H9 (cell line): ENCODE measurements at regions not wholly inside any gene's neighbourhood (a gene's known extent, or its start where the extent isn't known, plus 50 kb on each side); places are given as distances from the start of the nearest gene placed in this dataset.

ENCODE experiments used
- DNase-seq: peaks from one replicate; pipeline ENCODE4 v3.0.0-alpha.2; 2017
- H2AFZ ChIP-seq: one replicate; pipeline ENCODE4 v1.6.1; 2013; ENCODE audit warnings: mild to moderate bottlenecking, low read length, control low read depth, moderate library complexity
- H2AK5ac ChIP-seq: 2 replicates; pipeline ENCODE4 v1.6.1; 2013; ENCODE audit warnings: low read length, control low read depth, mixed read lengths; ENCODE audit not compliant: insufficient read length
- H2BK120ac ChIP-seq: one replicate; pipeline ENCODE4 v1.6.1; 2013; ENCODE audit warnings: low read depth, mild to moderate bottlenecking, low read length, control low read depth, inconsistent platforms; ENCODE audit not compliant: poor library complexity, severe bottlenecking
- H2BK12ac ChIP-seq: 2 replicates; pipeline ENCODE4 v1.6.1; 2013; ENCODE audit warnings: low read length, control low read depth, mixed read lengths, low read depth; ENCODE audit not compliant: insufficient read length
- H2BK15ac ChIP-seq: 2 replicates; pipeline ENCODE4 v1.6.1; 2013; ENCODE audit warnings: low read depth, low read length, control low read depth
- H2BK20ac ChIP-seq: one replicate; pipeline ENCODE4 v1.6.1; 2013; ENCODE audit warnings: low read depth, mild to moderate bottlenecking, low read length, control low read depth, inconsistent platforms; ENCODE audit not compliant: poor library complexity, severe bottlenecking
- H2BK5ac ChIP-seq: 2 replicates; pipeline ENCODE4 v1.6.1; 2013; ENCODE audit warnings: low read length, control low read depth, mixed read lengths; ENCODE audit not compliant: insufficient read length
- H3K14ac ChIP-seq: 2 replicates; pipeline ENCODE4 v1.6.1; 2013; ENCODE audit warnings: low read length, control low read depth; ENCODE audit not compliant: insufficient read depth
- H3K18ac ChIP-seq: 2 replicates; pipeline ENCODE4 v1.6.1; 2013; ENCODE audit warnings: low read depth, mild to moderate bottlenecking, mixed read lengths, low read length, control low read depth; ENCODE audit not compliant: insufficient read length
- H3K23ac ChIP-seq: 2 replicates; pipeline ENCODE4 v1.6.1; 2013; ENCODE audit warnings: low read length, control low read depth, mixed read lengths, low read depth; ENCODE audit not compliant: insufficient read length
- H3K23me2 ChIP-seq: 2 replicates; pipeline ENCODE4 v1.6.1; 2013; ENCODE audit warnings: low read depth, mild to moderate bottlenecking, mixed read lengths, low read length, control low read depth; ENCODE audit not compliant: insufficient read length, poor library complexity, severe bottlenecking
- H3K27ac ChIP-seq: 2 replicates; pipeline ENCODE4 v1.5.1; 2013; ENCODE audit warnings: low read length, control low read depth, mixed read lengths, low read depth; ENCODE audit not compliant: insufficient read length
- H3K27me3 ChIP-seq: 2 replicates; pipeline ENCODE4 v1.6.1; 2013; ENCODE audit warnings: low read length, control low read depth, inconsistent platforms; ENCODE audit not compliant: insufficient read depth
- H3K4ac ChIP-seq: 2 replicates; pipeline ENCODE4 v1.6.1; 2013; ENCODE audit warnings: low read depth, mild to moderate bottlenecking, control low read depth, inconsistent platforms, low read length, moderate library complexity
- H3K4me1 ChIP-seq: 2 replicates; pipeline ENCODE4 v1.6.1; 2013; ENCODE audit warnings: low read length, control low read depth, inconsistent platforms; ENCODE audit not compliant: insufficient read depth
- H3K4me2 ChIP-seq: 2 replicates; pipeline ENCODE4 v1.6.1; 2013; ENCODE audit warnings: low read length, control low read depth, mixed read lengths; ENCODE audit not compliant: insufficient read length, insufficient read depth
- H3K56ac ChIP-seq: 2 replicates; pipeline ENCODE4 v1.6.1; 2013; ENCODE audit warnings: low read depth, mild to moderate bottlenecking, mixed read lengths, low read length, control low read depth; ENCODE audit not compliant: insufficient read length
- H3K79me1 ChIP-seq: 2 replicates; pipeline ENCODE4 v1.6.1; 2013; ENCODE audit warnings: low read depth, mild to moderate bottlenecking, moderate library complexity, low read length, control low read depth, inconsistent platforms; ENCODE audit not compliant: insufficient read depth, poor library complexity, severe bottlenecking
- H3K79me2 ChIP-seq: 2 replicates; pipeline ENCODE4 v1.6.1; 2013; ENCODE audit warnings: low read length, control low read depth, inconsistent platforms; ENCODE audit not compliant: insufficient read depth
- H3K9ac ChIP-seq: 2 replicates; pipeline ENCODE4 v1.6.1; 2013; ENCODE audit warnings: low read length, control low read depth, mixed read lengths; ENCODE audit not compliant: insufficient read length; ENCODE audit errors: extremely low read depth
- H3K9me3 ChIP-seq: one replicate; pipeline ENCODE4 v1.6.1; 2013; ENCODE audit warnings: low read depth, low read length, inconsistent platforms; ENCODE audit not compliant: control insufficient read depth
- H3T11ph ChIP-seq: one replicate; pipeline ENCODE4 v1.6.1; 2013; ENCODE audit warnings: mild to moderate bottlenecking, low read length, control low read depth, inconsistent platforms
- H4K20me1 ChIP-seq: one replicate; pipeline ENCODE4 v1.6.1; 2013; ENCODE audit not compliant: control insufficient read depth, insufficient read length, insufficient read depth
- H4K5ac ChIP-seq: 2 replicates; pipeline ENCODE4 v1.6.1; 2013; ENCODE audit warnings: low read depth, mild to moderate bottlenecking, mixed read lengths, low read length, control low read depth; ENCODE audit not compliant: insufficient read length
- H4K8ac ChIP-seq: replicated peaks from 2 replicates; pipeline ENCODE4 v1.6.1; 2013; ENCODE audit warnings: low read length, control low read depth, mixed read lengths, low read depth; ENCODE audit not compliant: insufficient read length
- H4K91ac ChIP-seq: 2 replicates; pipeline ENCODE4 v1.6.1; 2013; ENCODE audit warnings: low read depth, mild to moderate bottlenecking, moderate library complexity, mixed read lengths, low read length, control low read depth; ENCODE audit not compliant: insufficient read length
- H3K27ac Mint-ChIP-seq, 3 experiments: 2 replicates in 2 of 3; 3 replicates in 1 of 3; pipeline ENCODE4 v1.8.0; 2020 to 2021; ENCODE audit warnings: mixed read lengths in 3 of 3, mild to moderate bottlenecking in 1 of 3, moderate library complexity in 1 of 3
- H3K27me3 Mint-ChIP-seq: 2 replicates; pipeline ENCODE4 v1.8.0; 2021; ENCODE audit warnings: low read depth, mild to moderate bottlenecking, moderate library complexity, mixed read lengths
- H3K36me3 Mint-ChIP-seq, 3 experiments: 2 replicates in 2 of 3; 3 replicates in 1 of 3; pipeline ENCODE4 v1.8.0; 2020 to 2021; ENCODE audit warnings: low read depth in 3 of 3, mixed read lengths in 3 of 3; ENCODE audit not compliant: insufficient read depth in 1 of 3
- H3K4me1 Mint-ChIP-seq, 2 experiments: 2 replicates each; pipeline ENCODE4 v1.8.0; 2020; ENCODE audit warnings: mixed read lengths in 2 of 2
- H3K4me3 Mint-ChIP-seq, 2 experiments: 2 replicates in 1 of 2; 3 replicates in 1 of 2; pipeline ENCODE4 v1.8.0; 2020 to 2021; ENCODE audit warnings: mild to moderate bottlenecking in 2 of 2, mixed read lengths in 2 of 2, moderate library complexity in 1 of 2
- H3K9me3 Mint-ChIP-seq, 2 experiments: 2 replicates in 1 of 2; 3 replicates in 1 of 2; pipeline ENCODE4 v1.8.0; 2020; ENCODE audit warnings: mild to moderate bottlenecking in 2 of 2, mixed read lengths in 2 of 2, moderate library complexity in 1 of 2
- CTCF ChIP-seq: fragments of 200-600 bp; sonication (generic); conservative IDR thresholded peaks from 3 replicates; pipeline ENCODE4 v1.8.0; 2021; ENCODE audit warnings: antibody characterized with exemption, mild to moderate bottlenecking
- WGBS: extraction: QIAGEN DNeasy Blood & Tissue Kit; methylation state at CpG from one replicate; pipeline ENCODE4 v1.1.7; 2013; ENCODE audit warnings: missing lambda C conversion rate, low lambda C conversion rate, mixed read lengths; ENCODE audit not compliant: insufficient read length; ENCODE audit errors: extremely low coverage; 5-methylcytosine and 5-hydroxymethylcytosine counted together

DNA sequence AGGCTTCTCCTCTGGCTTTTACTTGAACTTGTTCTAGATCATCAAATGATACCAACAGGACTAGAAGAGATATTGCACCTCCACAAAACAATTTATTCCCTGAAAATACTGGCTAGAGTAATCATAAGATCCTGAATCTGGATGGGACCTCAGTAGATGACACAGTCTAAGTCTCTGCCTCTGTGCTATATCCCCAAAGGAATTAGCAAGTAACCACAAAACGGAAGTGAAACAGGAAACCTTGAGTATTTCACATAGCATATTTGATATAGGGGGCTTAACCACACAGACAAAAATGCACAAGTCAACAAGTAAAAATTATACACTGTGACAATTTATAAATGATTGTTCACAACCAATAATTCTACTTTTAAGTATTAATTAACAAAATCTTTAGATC is 456.9 kb upstream of the TNP1 start:
- WGBS: no CpG with 5 or more reads among the region's 1 CpG
- H3K4me2 ChIP-seq: no peak overlapping the region
- H2BK20ac ChIP-seq: no peak overlapping the region

More for the DNA sequence above, 456.9 kb upstream of the TNP1 start:
- Histone ChIP-seq H2BK12ac (no peak overlapping the region), H4K8ac (no peak overlapping the region), H3K9ac (no peak overlapping the region), H3K23me2 (no peaks in the 10 kb centered on the region), H3K27ac (no peak overlapping the region), H4K91ac (no peak overlapping the region), H4K5ac (no peak overlapping the region), H3K18ac (no peak overlapping the region), H2AK5ac (no peak overlapping the region), H3K9me3 (no peaks in the 10 kb centered on the region), H3K23ac (no peak overlapping the region), H3K27me3 (no peaks in the 10 kb centered on the region), H3T11ph (no peak overlapping the region), H3K79me2 (no peaks in the 10 kb centered on the region), H2BK120ac (no peak overlapping the region), H3K4me1 (no peaks in the 10 kb centered on the region), H3K14ac (no peak overlapping the region), H2BK15ac (no peak overlapping the region), H3K56ac (no peak overlapping the region), H4K20me1 (no peaks in the 10 kb centered on the region), H3K79me1 (no peaks in the 10 kb centered on the region), H2AFZ (no peak overlapping the region), H2BK5ac (no peak overlapping the region), H3K4ac (no peak overlapping the region)
- peaks cover 7 to 14% of the 10 kb centered on the region in 2 experiments for H3K9me3 Mint-ChIP-seq
- H3K36me3 Mint-ChIP-seq: peaks cover 0 to 7% (median 3%) of the 10 kb centered on the region in 3 experiments; a peak in 2 of 7 replicates
- H3K27me3 Mint-ChIP-seq: peaks cover 15% of the 10 kb centered on the region
- TF ChIP-seq CTCF: no peak
- H3K27ac Mint-ChIP-seq: no peak overlapping the region
- H3K4me3 Mint-ChIP-seq: no peak overlapping the region
- no peak for DNase-seq
- no peaks in the 10 kb centered on the region for H3K4me1 Mint-ChIP-seq
